ENCODE measurements at regions not wholly inside any gene's neighbourhood (a gene's known extent, or its start where the extent isn't known, plus 50 kb on each side); places are given as distances from the start of the nearest gene placed in this dataset.
"Not testable (repeated sequence)": the region's sequence is repeated elsewhere in the genome, so short reads cannot be mapped to it uniquely, and the experiment has no call there.

- TF ChIP-seq CTCF (IDR thresholded peaks at IDR 0.05) (peak in 1 of 3 experiments; percentile 13), POLR2A (IDR thresholded peaks at IDR 0.05) (no peak)
- no peaks in the 10 kb centered on the region for H3K4me1 ChIP-seq
- no peak overlapping the region for H3K4me3 ChIP-seq
- H3K36me3 ChIP-seq (ENCODE audit: low read depth, missing control alignments), result no peaks in the 10 kb centered on the region
- 33 to 54% methylated on average over 1 to 2 of the region's 2 CpGs for WGBS, 2 donors
- no peaks in the 10 kb centered on the region for H3K27me3 ChIP-seq
- no peaks in the 10 kb centered on the region for H3K9me3 ChIP-seq
- intact Hi-C loops (cut with DNase I; ENCODE audit: low total_unique reads), result no loop called here
- H3K27ac ChIP-seq, result no peak overlapping the region
- no peak for DNase-seq
Observed at GRCh38 chr3:26118165-26118564, 328.3 kb downstream of the OXSM start.

GRCh38 chr3:26132942-26133341 is 343.1 kb downstream of the OXSM start:
- Histone ChIP-seq H3K9me3 (no peaks in the 10 kb centered on the region), H3K4me3 (no peak overlapping the region), H3K27me3 (no peaks in the 10 kb centered on the region), H3K27ac (no peak overlapping the region), H3K36me3 (ENCODE audit: low read depth, missing control alignments) (no peaks in the 10 kb centered on the region), H3K4me1 (no peaks in the 10 kb centered on the region)
- intact Hi-C loops (cut with DNase I; ENCODE audit: low total_unique reads), result no loop called here
- TF ChIP-seq CTCF (IDR thresholded peaks at IDR 0.05) (no peak), POLR2A (IDR thresholded peaks at IDR 0.05) (no peak)
- DNase-seq, result no peak

GRCh38 chr3:26141296-26141695 is 351.4 kb downstream of the OXSM start:
- no peak overlapping the region for H3K27ac ChIP-seq
- DNase-seq, result no peak
- H3K27me3 ChIP-seq, result no peaks in the 10 kb centered on the region
- TF ChIP-seq CTCF (IDR thresholded peaks at IDR 0.05) (no peak), POLR2A (IDR thresholded peaks at IDR 0.05) (no peak)
- no peaks in the 10 kb centered on the region for H3K9me3 ChIP-seq
- no peaks in the 10 kb centered on the region for H3K36me3 ChIP-seq (ENCODE audit: low read depth, missing control alignments)
- 76% methylated on average over 1 of the region's 1 CpG for WGBS, 2 donors
- no peaks in the 10 kb centered on the region for H3K4me1 ChIP-seq
- intact Hi-C loops (cut with DNase I; ENCODE audit: low total_unique reads), result no loop called here
- no peak overlapping the region for H3K4me3 ChIP-seq

- WGBS, 2 donors, result 27 to 46% methylated on average over 3 of the region's 3 CpGs
- no peaks in the 10 kb centered on the region for H3K4me1 ChIP-seq
- no peak overlapping the region for H3K4me3 ChIP-seq
Observed at GRCh38 chr3:26145769-26146168, 355.9 kb downstream of the OXSM start.

GRCh38 chr3:26157428-26157827 is 367.5 kb downstream of the OXSM start:
- H3K4me3 ChIP-seq; DNase-seq; H3K36me3 ChIP-seq (ENCODE audit: low read depth, missing control alignments); H3K27ac ChIP-seq; intact Hi-C loops (cut with DNase I; ENCODE audit: low total_unique reads); H3K9me3 ChIP-seq; H3K4me1 ChIP-seq; H3K27me3 ChIP-seq: not testable (repeated sequence)
- WGBS, 2 donors, result 80 to 81% methylated on average over 4 of the region's 4 CpGs

More at GRCh38 chr3:26145769-26146168, 355.9 kb downstream of the OXSM start:
- H3K27ac ChIP-seq, result no peak overlapping the region
- intact Hi-C loops (cut with DNase I; ENCODE audit: low total_unique reads), result no loop called here
- no peak for TF ChIP-seq CTCF (IDR thresholded peaks at IDR 0.05)
- TF ChIP-seq POLR2A (IDR thresholded peaks at IDR 0.05), result no peak
- no peaks in the 10 kb centered on the region for H3K27me3 ChIP-seq
- H3K9me3 ChIP-seq, result no peaks in the 10 kb centered on the region
- no peaks in the 10 kb centered on the region for H3K36me3 ChIP-seq (ENCODE audit: low read depth, missing control alignments)
- no peak for DNase-seq

All from testis (tissue), 2 donors.